Inflammatory macrophage treated with lipopolysaccharide for 1 hour (primary cell): ENCODE measurements at regions not wholly inside any gene's neighbourhood (a gene's known extent, or its start where the extent isn't known, plus 50 kb on each side); places are given as distances from the start of the nearest gene placed in this dataset.

Experiments
- DNase-seq, 2 donors: peaks; one replicate each; pipeline ENCODE4 v3.0.0-alpha.2; 2020 to 2022

DNA sequence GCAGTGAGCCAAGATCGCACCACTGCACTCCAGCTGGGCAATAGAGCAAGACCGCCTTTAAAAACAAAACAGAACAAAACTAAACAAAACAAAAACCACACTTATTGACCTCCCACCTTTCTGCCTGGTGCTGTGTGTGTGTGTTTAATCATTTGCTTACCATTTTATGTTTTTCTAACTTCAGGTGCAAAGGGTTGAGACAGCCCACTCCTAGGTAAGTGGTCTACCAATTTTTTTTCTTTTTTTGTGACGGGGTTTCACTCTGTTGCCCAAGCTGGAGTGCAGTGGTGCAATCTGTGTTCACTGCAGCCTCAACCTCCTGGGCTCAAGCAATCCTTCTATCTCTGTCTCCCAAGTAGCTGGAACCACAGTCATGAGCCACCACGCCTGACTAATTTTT lies 65.8 kb downstream of the SALL1 start:
- no peak for DNase-seq

DNA sequence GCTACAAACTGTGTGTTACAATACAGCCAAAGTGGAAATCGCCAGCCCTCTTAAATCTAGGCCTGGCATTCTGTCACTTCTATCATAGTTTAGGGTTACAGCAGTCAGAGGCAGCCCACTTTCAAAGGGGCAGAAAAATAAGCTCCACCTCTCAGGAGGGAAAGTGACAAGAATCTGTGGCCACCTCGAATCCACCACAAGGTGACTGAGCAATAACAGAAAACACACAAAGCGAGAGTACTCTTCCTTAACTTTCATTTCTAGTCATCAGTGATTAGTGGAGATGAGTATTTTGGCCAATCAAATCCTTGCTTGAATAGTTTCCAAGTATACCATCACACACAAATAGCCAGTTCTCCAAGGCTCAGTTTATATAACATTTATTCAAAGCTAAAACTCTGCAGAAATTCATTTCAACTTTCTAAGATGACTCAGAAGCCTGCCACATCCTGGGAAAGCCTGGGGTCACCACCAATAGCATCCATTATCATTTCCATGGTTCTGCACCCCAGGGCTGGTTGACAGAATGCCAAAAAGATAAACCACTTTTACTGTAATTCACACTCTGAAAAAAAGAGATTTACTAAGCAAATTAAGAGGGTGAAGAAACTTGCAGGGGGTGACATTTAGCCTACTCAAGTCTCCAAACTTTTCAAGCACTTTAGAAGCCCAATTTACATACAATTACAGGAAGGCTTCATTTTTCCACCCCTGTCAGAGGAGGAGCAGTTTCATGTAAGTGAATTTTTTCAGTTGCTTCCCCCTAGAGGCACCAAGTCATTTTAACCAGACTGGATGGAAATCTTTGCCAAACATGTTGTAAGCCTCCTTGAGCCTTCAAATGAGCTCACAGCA lies 66.8 kb downstream of the SALL1 start:
- DNase-seq = no peak

GRCh38 chr16:51072591-51072990 lies 78.5 kb downstream of the SALL1 start:
- no peak for DNase-seq

GRCh38 chr16:51071326-51071725 lies 79.7 kb downstream of the SALL1 start:
- DNase-seq = no peak

DNA sequence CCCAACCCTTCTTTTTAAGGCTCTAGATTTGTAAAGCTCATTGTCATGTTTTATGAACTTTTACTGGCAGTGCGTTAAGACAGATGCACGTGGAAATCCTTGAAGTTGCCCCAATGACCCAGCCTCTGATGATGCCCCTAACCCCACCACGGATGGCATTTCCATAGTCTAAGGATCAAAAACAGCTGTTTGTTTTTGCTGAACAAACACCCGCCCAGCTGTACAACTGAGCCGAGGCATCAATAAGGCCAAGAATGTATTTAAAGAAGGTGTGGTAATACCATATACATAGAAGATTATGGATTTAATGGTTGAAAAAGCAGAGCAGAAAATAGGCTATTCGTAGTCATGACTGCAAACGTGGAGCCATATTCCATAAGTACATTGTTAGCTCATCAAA lies 83.7 kb downstream of the SALL1 start:
- no peak for DNase-seq

DNA sequence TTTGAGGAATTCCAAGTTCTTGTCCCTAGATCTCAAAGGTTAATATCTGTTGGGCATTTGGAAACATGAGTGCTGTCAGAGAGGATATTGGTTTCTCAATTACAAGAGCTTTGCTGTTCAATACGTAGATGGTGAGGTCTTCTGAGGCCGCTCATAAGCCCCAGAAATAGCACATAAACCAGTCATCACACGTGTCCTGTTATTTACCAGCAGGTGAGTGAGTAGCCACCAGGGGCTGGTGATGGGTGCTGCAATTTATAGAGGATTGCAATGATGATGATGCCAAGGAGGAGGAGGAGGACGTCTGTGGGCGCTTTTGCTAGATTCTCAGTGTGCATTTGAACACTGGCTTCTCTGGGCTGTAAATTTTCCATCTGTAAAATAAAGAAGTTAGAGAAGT lies 89.0 kb downstream of the SALL1 start:
- DNase-seq = no peak

DNA sequence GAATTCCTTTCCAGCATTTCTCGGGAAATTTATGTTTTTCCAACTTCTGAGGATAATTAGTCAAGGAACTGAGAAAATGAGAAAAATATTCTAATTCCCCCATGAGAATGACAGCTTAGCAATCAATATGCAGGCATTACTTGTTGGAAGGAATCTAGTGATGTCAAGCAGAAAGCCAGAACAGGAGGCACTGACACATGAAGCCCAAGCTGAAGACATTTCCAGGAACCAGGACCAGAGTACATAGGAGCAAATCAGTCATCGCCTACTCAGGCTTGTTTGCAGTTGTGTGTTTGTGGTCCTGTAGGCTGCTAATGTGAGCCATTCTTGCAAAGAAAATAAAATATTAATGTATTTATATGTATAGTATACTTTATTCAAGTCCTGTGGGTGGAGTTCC lies 89.7 kb downstream of the SALL1 start:
- no peak for DNase-seq

DNA sequence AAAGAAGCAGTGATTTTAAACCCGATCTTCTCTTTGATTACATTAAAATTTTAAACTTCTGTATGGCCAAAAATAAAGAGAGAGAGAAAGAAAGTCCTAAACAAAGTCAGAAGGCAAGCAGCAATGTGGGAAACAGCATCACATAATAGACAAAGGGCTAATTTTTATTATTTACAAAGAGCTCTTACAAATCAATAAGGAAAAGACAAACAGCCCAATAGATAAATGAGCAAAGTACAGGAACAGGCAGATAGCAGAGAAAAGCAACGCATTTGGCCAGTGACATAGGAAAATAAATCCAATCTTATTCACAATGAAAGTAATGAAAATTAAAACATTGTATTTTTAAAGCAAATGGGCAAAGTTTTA lies 93.1 kb downstream of the SALL1 start:
- no peak for DNase-seq

DNA sequence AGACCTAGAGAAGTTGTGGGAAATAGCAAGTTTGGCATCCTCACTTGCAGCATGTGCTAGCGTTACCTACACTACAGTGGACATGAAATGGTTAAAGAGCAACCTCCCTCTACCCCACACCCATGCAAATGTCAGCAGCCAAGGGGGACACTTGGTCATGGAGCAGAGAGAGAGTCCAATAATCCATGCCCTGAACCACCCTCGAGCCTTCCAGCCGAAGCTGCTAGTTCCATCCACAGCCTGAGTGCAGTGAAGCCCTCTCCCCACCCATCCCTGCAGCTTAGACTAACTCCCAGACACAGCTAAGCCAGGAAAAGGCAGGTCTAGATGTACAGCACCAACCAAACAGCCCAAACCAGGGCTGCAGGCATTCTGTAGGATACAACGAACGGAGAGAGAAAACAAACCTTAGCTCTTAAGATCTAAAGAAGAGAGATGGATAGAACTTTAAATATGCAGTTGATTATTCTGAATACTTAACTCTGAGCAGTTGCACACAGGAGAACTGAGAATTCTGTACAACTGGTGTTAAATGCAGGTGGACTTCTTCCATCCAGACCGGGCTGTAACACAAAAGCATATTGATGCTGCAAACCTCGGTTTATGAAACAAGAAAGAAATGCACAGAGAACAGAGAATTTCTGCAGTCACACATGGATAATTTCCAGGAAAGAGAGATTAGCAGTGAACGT lies 93.8 kb downstream of the SALL1 start:
- no peak for DNase-seq

- no peak for DNase-seq
Measured at GRCh38 chr16:51056331-51056730, 94.7 kb downstream of the SALL1 start.

GRCh38 chr16:51055434-51055833 lies 95.6 kb downstream of the SALL1 start:
- no peak for DNase-seq

GRCh38 chr16:51053775-51054174 lies 97.3 kb downstream of the SALL1 start:
- DNase-seq = no peak

DNA sequence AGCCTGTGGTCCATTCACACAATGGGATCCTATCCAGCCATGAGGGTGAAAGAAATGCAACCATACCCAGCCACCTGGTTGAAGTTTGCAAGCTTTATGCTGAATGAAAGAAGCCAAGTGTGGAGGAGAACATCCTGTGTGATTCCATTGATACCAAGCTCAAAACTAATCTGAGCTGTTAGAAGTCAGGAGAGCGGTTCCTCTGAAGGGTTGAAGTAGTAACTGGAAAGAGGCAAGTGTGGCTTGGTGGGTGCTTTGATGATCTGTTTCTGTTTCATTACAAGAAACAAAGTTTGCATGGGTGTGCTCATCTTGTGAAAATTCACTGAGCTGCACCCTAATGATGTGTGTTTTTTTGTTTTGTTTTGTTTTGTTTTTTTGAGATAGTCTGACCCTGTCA lies 99.4 kb downstream of the SALL1 start:
- DNase-seq = no peak

DNA sequence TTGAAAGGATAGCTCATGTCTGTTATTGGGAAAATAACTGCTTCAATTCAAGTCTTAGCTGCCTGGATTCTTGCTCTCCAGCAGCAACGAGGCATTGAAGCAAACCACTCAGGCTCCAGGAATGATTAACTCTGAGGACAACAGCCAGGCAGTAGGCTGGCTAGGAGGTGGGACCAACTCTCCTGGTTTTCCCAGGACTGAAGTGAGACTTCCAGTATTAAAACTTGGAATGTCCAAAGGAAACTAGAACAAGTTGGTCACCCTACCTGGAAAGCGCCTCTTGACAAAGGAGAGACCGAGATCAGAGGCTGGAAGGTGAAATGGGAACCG lies 100.7 kb downstream of the SALL1 start:
- DNase-seq = no peak

- DNase-seq = no peak
Measured at GRCh38 chr16:51049678-51050376, 101.2 kb downstream of the SALL1 start.

DNA sequence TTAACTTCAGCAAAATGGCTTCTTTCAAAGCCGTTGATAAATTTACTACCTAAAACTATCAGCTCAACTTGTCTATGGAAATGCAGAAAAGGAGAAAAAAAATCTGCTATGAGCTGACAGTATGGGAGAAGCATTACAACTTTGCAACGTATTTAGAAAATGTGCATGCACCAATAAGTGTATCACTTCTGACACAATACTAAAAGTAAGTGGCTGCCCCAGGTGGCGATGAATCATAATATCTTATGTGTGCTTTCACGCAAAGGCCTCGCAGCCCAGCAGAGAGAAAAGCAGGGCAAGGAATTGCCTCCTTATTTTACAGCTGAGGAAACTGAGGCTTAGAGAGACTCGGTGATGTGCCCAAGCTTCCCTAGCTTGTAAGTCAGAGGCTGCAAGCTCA lies 101.8 kb downstream of the SALL1 start:
- DNase-seq = no peak

DNA sequence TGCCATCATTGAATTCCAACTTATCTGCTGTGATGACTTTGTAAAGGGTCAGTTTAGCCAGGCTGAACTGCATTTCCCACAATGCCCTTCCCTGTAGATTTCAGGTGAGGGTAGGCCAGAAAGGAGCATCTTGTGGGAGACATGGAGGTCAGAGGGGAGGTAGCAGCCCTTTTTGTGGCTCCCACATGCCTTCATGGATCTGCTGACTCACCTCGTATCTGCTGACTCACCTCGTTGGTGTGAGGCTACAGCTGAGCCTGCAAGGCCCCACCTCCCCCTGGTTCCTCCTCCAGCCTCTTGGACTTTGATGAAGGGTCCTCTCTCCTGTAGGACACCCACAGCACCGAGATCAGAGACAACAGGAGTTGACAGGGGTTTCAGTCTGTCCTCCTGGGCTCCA lies 102.5 kb downstream of the SALL1 start:
- no peak for DNase-seq

GRCh38 chr16:51045794-51046193 lies 105.3 kb downstream of the SALL1 start:
- DNase-seq = no peak

GRCh38 chr16:51045186-51045585 lies 105.9 kb downstream of the SALL1 start:
- no peak for DNase-seq

DNA sequence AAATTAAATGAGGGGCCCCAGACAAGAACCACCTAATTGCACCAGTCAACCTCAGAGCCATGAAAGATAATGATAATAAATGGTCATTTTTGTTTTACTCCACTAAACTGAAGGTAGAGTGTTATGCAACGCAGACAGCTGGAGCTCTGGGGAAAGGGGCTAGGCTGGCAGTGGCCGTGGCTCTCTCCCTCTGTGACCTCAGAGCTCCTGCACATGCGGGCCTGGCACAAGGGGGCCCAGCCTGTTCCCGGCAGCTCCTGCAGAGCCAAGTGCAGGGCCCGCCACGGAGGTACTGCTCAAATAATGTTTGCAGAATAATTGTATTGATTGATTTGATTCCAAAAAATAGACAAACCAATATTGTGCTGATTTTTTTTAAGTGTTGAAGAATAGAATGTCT lies 109.5 kb downstream of the SALL1 start:
- no peak for DNase-seq

DNA sequence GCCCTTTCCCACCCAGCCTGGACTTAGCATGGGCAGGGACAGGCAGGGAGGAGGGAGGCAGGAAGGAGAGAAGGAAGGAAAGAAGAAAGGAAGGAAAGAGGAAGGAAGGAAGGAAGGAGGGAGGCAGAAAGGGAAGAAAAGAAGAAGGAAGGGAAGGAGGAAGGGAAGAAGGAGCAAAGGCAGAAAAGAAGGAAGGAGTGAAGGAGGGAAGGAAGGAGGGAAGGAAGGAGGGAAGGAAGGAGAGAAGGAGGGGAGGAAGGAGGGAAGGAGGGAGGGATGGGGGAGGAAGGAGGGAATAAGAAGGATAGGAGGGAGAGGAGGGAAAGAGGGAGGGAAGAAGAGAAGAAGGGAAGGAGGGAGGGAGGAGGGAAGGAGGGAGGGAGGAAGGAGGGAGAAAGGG lies 110.4 kb downstream of the SALL1 start:
- DNase-seq = no peak

DNA sequence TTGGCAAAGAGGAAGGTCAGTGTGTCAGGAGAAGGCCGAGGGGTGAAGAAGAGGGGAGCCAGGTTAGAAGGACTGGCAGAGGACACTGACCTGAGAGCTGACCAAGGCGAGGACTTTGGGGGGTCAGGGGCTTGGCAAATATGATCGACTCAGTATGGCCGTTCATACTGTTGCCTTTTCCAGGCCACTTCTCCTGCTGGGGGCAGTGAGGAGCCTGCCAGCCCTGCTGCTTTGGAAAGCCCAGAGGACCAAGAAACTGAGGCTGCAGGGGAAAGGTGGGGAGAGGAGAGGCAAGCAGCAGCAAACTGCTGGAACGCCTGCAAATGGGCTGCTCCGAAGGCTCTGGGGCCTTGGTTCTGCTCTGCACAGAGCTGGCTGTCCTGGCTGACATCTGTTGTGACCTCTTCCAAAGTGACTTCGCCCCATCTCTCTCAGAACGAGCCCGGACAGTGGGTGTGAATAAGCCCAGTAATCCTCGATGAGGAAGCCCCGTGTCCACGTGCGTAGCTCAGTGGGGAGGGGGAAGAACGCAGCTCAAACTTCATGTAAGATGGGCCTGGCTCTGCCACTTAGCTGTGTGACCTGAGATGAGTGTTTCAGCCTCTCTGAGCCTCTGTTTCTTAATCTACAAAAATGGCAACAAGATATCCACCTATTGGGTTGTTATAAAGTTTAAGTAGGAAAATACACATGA lies 111.3 kb downstream of the SALL1 start:
- no peak for DNase-seq

DNA sequence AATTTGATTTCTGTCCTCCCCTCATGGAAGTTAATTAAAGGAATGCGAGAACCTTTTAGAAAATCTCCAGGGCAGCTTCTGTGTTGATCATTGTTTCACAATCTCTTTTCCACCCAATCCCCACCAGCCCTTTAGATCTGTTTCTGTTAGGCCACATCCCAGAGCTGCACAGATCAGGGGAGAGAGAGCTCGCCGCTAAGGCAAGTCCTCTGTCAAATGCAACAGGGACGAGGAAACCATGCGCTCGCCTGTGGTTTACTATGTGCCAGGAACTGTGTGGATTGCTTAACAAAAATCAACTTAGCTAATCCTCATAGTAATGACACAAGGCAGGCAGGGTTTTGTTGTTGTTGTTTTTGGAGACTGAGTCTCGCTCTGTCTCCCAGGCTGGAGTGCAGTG lies 115.4 kb downstream of the SALL1 start:
- DNase-seq = no peak

DNA sequence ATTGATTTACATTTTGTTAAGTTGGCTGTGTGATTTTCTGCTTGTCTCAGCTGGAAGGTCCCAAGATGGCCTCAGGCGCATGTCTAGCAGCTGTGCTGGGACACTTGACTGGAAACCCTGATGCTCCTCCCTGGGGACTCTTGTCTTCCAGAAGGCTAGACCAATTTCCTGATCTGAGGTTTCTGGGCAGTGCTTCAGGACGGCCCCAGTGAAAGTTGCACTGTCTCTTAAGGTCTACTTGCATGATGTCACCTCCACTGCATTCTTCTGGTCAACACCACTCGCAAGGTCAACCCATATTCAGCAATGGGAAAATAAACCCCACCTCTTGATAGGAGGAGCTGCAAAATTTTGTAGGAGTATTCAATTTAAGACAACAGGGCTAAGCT lies 116.0 kb downstream of the SALL1 start:
- no peak for DNase-seq
